Colonic mucosa (tissue), 4 donors: ENCODE measurements at regions not wholly inside any gene's neighbourhood (a gene's known extent, or its start where the extent isn't known, plus 50 kb on each side); places are given as distances from the start of the nearest gene placed in this dataset.

Experiments used
- DNase-seq: peaks from one replicate; pipeline ENCODE4 v3.0.0-alpha.2; 2020
- H3K27ac ChIP-seq: fragments of 200-600 bp; one replicate; pipeline ENCODE4 v1.8.0; 2021
- H3K27me3 ChIP-seq: fragments of 200-600 bp; one replicate; pipeline ENCODE4 v1.8.0; 2021
- H3K36me3 ChIP-seq: fragments of 200-600 bp; one replicate; pipeline ENCODE4 v1.8.0; 2021
- H3K4me1 ChIP-seq: fragments of 200-600 bp; one replicate; pipeline ENCODE4 v1.8.0; 2021; ENCODE audit warnings: mild to moderate bottlenecking
- H3K4me3 ChIP-seq: fragments of 200-600 bp; one replicate; pipeline ENCODE4 v1.8.0; 2021
- H3K9ac ChIP-seq, 2 donors: one replicate each; pipeline ENCODE4 v1.7.0; 2013; ENCODE audit warnings: control low read depth in 2 of 2, low read depth in 2 of 2, low read length in 2 of 2
- H3K9me3 ChIP-seq: fragments of 200-600 bp; one replicate; pipeline ENCODE4 v1.8.0; 2021
- CTCF ChIP-seq: fragments of 200-600 bp; IDR thresholded peaks from one replicate; pipeline ENCODE4 v1.8.0; 2022; ENCODE audit warnings: antibody characterized with exemption, mild to moderate bottlenecking
- intact Hi-C: fragments of 100-400 bp; cut with DNase I; formaldehyde crosslinking; loops from one replicate; pipeline ENCODE4 v1.14.1; 2022
- donor health status: healthy.
- donor health status: DM: no; HTN: no; CAD: no.
- donor health status: DM: no; HTN: no; CAD: no.

- Histone ChIP-seq H3K4me1 (no peaks in the 10 kb centered on the region), H3K36me3 (no peaks in the 10 kb centered on the region), H3K4me3 (no peak overlapping the region), H3K27ac (no peak overlapping the region), H3K9me3 (no peaks in the 10 kb centered on the region), H3K27me3 (no peaks in the 10 kb centered on the region), H3K9ac (no peak overlapping the region)
- intact Hi-C loops = no loop called here
- no peak for TF ChIP-seq CTCF
- no peak for DNase-seq
Measured at GRCh38 chr10:128306966-128307365, 180.7 kb upstream of the MKI67 start.

- DNase-seq = no peak
- H3K27ac ChIP-seq = no peak overlapping the region
- H3K27me3 ChIP-seq = no peaks in the 10 kb centered on the region
- no peak overlapping the region for H3K9ac ChIP-seq
- H3K9me3 ChIP-seq = no peaks in the 10 kb centered on the region
- intact Hi-C loops = no loop called here
- no peaks in the 10 kb centered on the region for H3K36me3 ChIP-seq
- H3K4me3 ChIP-seq = no peak overlapping the region
- TF ChIP-seq CTCF = no peak
- no peaks in the 10 kb centered on the region for H3K4me1 ChIP-seq
Measured at GRCh38 chr10:128307820-128308219, 181.6 kb upstream of the MKI67 start.

GRCh38 chr10:128310971-128311658, 184.9 kb upstream of the MKI67 start:
- no peak for TF ChIP-seq CTCF
- Histone ChIP-seq H3K4me3 (no peak overlapping the region), H3K36me3 (no peaks in the 10 kb centered on the region), H3K9ac (no peak overlapping the region), H3K27ac (no peak overlapping the region), H3K9me3 (no peaks in the 10 kb centered on the region), H3K27me3 (no peaks in the 10 kb centered on the region), H3K4me1 (no peaks in the 10 kb centered on the region)
- DNase-seq = no peak
- intact Hi-C loops = no loop called here

- Histone ChIP-seq H3K27me3 (no peaks in the 10 kb centered on the region), H3K4me1 (no peaks in the 10 kb centered on the region), H3K9ac (no peak overlapping the region), H3K36me3 (no peaks in the 10 kb centered on the region), H3K27ac (no peak overlapping the region), H3K4me3 (no peak overlapping the region), H3K9me3 (no peaks in the 10 kb centered on the region)
- TF ChIP-seq CTCF = no peak
- no peak for DNase-seq
- intact Hi-C loops = no loop called here
Measured at GRCh38 chr10:128312250-128312649, 186.0 kb upstream of the MKI67 start.

- intact Hi-C loops = no loop called here
- H3K27ac ChIP-seq = no peak overlapping the region
- H3K9me3 ChIP-seq = no peaks in the 10 kb centered on the region
- no peaks in the 10 kb centered on the region for H3K36me3 ChIP-seq
- no peak overlapping the region for H3K4me3 ChIP-seq
- no peak overlapping the region for H3K9ac ChIP-seq
- H3K27me3 ChIP-seq = no peaks in the 10 kb centered on the region
- no peak for DNase-seq
- no peak for TF ChIP-seq CTCF
- no peaks in the 10 kb centered on the region for H3K4me1 ChIP-seq
Measured at GRCh38 chr10:128314686-128315085, 188.5 kb upstream of the MKI67 start.
